ENCODE measurements at regions not wholly inside any gene's neighbourhood (a gene's known extent, or its start where the extent isn't known, plus 50 kb on each side); places are given as distances from the start of the nearest gene placed in this dataset.

GRCh38 chr20:59508729-59509128, 95.6 kb upstream of the PHACTR3 start:
- DNase-seq, result no peak

GRCh38 chr20:59512651-59513050, 91.7 kb upstream of the PHACTR3 start:
- no peak for DNase-seq

- no peak for DNase-seq
Measured at GRCh38 chr20:59514554-59514953, 89.8 kb upstream of the PHACTR3 start.

GRCh38 chr20:59515013-59515905, 89.1 kb upstream of the PHACTR3 start:
- DNase-seq, result peak; percentile 49 to 61

- no peak for DNase-seq
Measured at GRCh38 chr20:59515906-59516209, 88.5 kb upstream of the PHACTR3 start.

- DNase-seq, result peak; percentile 33 to 69
Measured at GRCh38 chr20:59518881-59519706, 85.2 kb upstream of the PHACTR3 start.

- DNase-seq, result no peak
Measured at GRCh38 chr20:59519707-59520014, 84.7 kb upstream of the PHACTR3 start.

- no peak for DNase-seq
Measured at GRCh38 chr20:59520814-59521213, 83.5 kb upstream of the PHACTR3 start.

- no peak for DNase-seq
Measured at GRCh38 chr20:59525500-59526241, 78.7 kb upstream of the PHACTR3 start.

GRCh38 chr20:59526242-59527225, 77.8 kb upstream of the PHACTR3 start:
- no peak for DNase-seq

- DNase-seq, result no peak
Measured at GRCh38 chr20:59530782-59531181, 73.6 kb upstream of the PHACTR3 start.

GRCh38 chr20:59537991-59538390, 66.3 kb upstream of the PHACTR3 start:
- no peak for DNase-seq

- DNase-seq, result no peak
Measured at GRCh38 chr20:59547596-59547995, 56.7 kb upstream of the PHACTR3 start.

All from NCI-H187 (cell line).